WERI-Rb-1 (cell line): ENCODE measurements at regions not wholly inside any gene's neighbourhood (a gene's known extent, or its start where the extent isn't known, plus 50 kb on each side); places are given as distances from the start of the nearest gene placed in this dataset.

Experiments
- DNase-seq: peaks from one replicate; pipeline ENCODE4 v3.0.0-alpha.2; 2020
- H3K27ac ChIP-seq: fragments of 250-450 bp; sonication (Bioruptor Pico); 2 replicates; pipeline ENCODE4 v1.5.1; 2020; ENCODE audit warnings: mild to moderate bottlenecking, moderate library complexity
- H3K27me3 ChIP-seq: fragments of 250-450 bp; sonication (Bioruptor Pico); 2 replicates; pipeline ENCODE4 v1.5.1; 2021; ENCODE audit warnings: mild to moderate bottlenecking, low read depth, moderate library complexity; ENCODE audit not compliant: insufficient read depth, severe bottlenecking
- H3K36me3 ChIP-seq: fragments of 250-450 bp; sonication (Bioruptor Pico); 2 replicates; pipeline ENCODE4 v1.5.1; 2020; ENCODE audit warnings: mild to moderate bottlenecking, moderate library complexity
- H3K4me3 ChIP-seq: 2 replicates; pipeline ENCODE4 v1.5.1; 2011; ENCODE audit warnings: low read depth, mild to moderate bottlenecking, control low read depth, low read length
- H3K9me3 ChIP-seq: fragments of 250-450 bp; sonication (Bioruptor Pico); 2 replicates; pipeline ENCODE4 v1.5.1; 2021; ENCODE audit warnings: mild to moderate bottlenecking, moderate library complexity; ENCODE audit not compliant: severe bottlenecking
- TF ChIP-seq, protein P1 (sequence below): IDR thresholded peaks from 2 replicates; pipeline ENCODE4 v1.5.1; 2011; ENCODE audit warnings: low read depth, mild to moderate bottlenecking, control low read depth, inconsistent platforms, low read length

DNA sequence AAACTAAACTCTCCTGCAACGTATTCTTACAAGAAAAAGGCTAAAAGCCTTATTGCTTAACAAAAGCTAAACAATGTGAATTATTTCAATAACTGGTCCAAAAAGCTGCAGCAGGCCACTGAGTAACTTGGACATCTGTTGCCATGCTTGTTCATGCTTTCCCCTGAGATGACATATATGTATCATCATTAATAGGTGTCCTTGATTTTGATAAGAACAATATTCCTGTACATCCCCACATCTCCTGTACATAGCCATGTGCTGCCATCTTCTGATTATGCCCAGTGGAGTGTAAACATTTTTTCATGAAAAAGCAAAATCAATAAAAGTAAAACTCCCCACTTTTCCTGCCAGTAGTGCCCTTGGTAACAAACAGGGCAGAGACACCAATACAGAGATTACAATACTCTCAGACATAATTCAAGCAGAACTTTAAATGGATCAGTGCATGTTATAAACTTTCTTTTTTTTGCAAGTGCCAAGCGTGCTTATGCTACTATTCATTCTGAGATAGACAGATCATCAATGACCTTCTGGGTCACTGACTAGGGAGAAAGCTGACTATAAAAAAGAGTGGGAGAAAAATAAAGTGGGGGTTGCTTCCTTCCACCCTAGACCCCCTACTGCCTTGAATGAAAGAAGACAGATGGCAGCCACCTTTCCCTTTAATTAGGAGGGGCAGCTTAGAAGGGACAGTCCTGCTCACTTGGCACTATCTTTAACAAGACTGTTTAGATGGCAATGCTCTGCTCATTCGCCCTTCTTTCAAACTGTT, 205.5 kb upstream of the KLF14 start:
- no peak overlapping the region for H3K27ac ChIP-seq
- no peak for DNase-seq
- no peak overlapping the region for H3K4me3 ChIP-seq
- no peaks in the 10 kb centered on the region for H3K9me3 ChIP-seq
- TF ChIP-seq, protein P1, sequence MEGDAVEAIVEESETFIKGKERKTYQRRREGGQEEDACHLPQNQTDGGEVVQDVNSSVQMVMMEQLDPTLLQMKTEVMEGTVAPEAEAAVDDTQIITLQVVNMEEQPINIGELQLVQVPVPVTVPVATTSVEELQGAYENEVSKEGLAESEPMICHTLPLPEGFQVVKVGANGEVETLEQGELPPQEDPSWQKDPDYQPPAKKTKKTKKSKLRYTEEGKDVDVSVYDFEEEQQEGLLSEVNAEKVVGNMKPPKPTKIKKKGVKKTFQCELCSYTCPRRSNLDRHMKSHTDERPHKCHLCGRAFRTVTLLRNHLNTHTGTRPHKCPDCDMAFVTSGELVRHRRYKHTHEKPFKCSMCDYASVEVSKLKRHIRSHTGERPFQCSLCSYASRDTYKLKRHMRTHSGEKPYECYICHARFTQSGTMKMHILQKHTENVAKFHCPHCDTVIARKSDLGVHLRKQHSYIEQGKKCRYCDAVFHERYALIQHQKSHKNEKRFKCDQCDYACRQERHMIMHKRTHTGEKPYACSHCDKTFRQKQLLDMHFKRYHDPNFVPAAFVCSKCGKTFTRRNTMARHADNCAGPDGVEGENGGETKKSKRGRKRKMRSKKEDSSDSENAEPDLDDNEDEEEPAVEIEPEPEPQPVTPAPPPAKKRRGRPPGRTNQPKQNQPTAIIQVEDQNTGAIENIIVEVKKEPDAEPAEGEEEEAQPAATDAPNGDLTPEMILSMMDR = no peak
- H3K36me3 ChIP-seq = no peaks in the 10 kb centered on the region
- no peaks in the 10 kb centered on the region for H3K27me3 ChIP-seq

GRCh38 chr7:130940326-130940725, 206.3 kb upstream of the KLF14 start:
- no peaks in the 10 kb centered on the region for H3K36me3 ChIP-seq
- TF ChIP-seq, protein P1 = no peak
- H3K27ac ChIP-seq = no peak overlapping the region
- no peaks in the 10 kb centered on the region for H3K27me3 ChIP-seq
- DNase-seq = no peak
- H3K4me3 ChIP-seq = no peak overlapping the region
- no peaks in the 10 kb centered on the region for H3K9me3 ChIP-seq

- no peak overlapping the region for H3K4me3 ChIP-seq
- TF ChIP-seq, protein P1 = no peak
- DNase-seq = no peak
- no peak overlapping the region for H3K27ac ChIP-seq
- no peaks in the 10 kb centered on the region for H3K36me3 ChIP-seq
- no peaks in the 10 kb centered on the region for H3K9me3 ChIP-seq
- no peaks in the 10 kb centered on the region for H3K27me3 ChIP-seq
Observed at GRCh38 chr7:130940907-130941306, 206.9 kb upstream of the KLF14 start.

DNA sequence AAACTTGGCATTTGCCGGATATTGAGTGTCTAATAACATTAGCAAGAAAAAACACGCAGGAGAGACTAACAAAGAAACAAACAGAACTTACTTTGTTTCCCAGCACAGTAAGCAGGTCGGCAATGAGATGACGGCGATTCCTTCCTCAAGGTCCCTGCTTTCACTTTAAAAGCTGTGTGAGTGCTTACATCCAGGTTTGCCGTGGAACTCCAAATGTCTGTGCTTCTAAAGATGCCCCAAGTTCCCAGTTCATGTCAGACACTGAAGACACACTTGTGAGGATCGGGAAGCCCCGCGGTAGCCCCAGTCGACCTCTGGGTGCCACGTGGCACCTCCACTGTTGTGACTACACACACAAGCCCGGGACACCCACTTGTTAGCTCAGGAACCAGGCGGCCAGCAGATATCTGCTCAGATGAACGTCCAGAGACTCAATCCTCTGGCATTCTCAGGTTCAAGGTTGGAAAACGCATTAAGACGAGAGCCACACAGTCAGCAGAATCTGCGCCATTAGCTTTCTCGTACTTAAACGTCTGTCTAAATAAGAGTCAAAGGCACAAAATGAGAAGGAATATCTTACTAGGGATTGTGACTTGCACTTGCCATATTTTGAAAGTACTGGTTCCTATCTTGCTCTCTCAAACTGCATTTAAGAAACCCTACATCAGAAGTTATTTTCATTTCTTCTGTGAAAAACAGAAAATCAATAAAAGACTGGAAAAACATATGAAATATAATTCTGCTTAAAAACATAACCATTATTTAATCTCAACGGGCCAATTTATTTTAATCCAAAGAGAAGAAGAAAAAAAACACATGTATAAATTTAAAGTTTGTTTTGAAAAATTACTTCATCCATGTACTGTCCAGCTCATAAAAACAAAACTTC, 207.6 kb upstream of the KLF14 start:
- no peaks in the 10 kb centered on the region for H3K27me3 ChIP-seq
- TF ChIP-seq, protein P1 = no peak
- DNase-seq = no peak
- H3K27ac ChIP-seq = no peak overlapping the region
- no peaks in the 10 kb centered on the region for H3K36me3 ChIP-seq
- no peaks in the 10 kb centered on the region for H3K9me3 ChIP-seq
- no peak overlapping the region for H3K4me3 ChIP-seq

DNA sequence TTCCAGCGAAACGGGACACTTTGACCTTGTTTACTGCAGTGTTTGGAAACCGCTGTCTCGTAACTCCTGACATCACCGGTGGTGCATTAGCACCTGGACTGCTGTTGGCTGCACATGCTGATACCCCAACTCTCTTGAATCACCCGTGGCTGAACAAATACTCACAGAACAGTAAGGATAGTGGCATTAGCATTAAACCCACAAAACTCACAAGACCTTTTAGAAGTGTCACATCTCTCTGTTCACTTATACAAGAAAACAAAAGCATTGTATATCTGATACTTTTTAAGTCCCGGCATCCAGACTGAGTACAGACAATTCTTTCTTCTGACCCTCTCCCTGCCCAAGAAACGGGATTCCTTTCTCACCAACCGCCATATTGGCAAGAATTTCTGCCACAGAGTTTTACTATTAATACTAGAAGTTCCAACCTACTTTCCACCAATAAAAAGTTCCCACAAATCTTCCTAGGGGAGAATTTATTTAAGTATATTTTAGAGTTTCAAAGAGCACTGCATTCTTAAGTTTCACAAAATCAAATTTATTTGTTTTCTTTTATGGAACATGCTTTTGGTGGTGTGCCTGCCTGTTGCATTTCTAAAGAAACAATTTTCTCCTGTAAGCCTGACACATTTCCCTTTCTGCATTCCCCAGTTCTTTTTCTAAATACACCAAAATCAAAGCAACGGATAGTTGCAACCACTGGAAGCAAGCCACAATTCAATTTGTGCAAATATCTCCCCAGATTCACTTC, 208.4 kb upstream of the KLF14 start:
- H3K27me3 ChIP-seq = no peaks in the 10 kb centered on the region
- TF ChIP-seq, protein P1 = no peak
- H3K27ac ChIP-seq = no peak overlapping the region
- no peaks in the 10 kb centered on the region for H3K36me3 ChIP-seq
- H3K4me3 ChIP-seq = no peak overlapping the region
- H3K9me3 ChIP-seq = no peaks in the 10 kb centered on the region
- no peak for DNase-seq
